Progenitor cell of endocrine pancreas (in vitro differentiated cells): ENCODE measurements at regions not wholly inside any gene's neighbourhood (a gene's known extent, or its start where the extent isn't known, plus 50 kb on each side); places are given as distances from the start of the nearest gene placed in this dataset.
"Not testable (repeated sequence)": the region's sequence is repeated elsewhere in the genome, so short reads cannot be mapped to it uniquely, and the experiment has no call there.

Experiments
- DNase-seq: peaks from one replicate; pipeline ENCODE4 v3.0.0; 2021; ENCODE audit warnings: low spot score; ENCODE audit not compliant: unreplicated experiment
- H3K27ac Mint-ChIP-seq: 2 replicates; pipeline ENCODE4 v1.8.0; 2021; ENCODE audit warnings: mild to moderate bottlenecking, moderate library complexity, mixed read lengths
- H3K27me3 Mint-ChIP-seq: 2 replicates; pipeline ENCODE4 v1.8.0; 2021; ENCODE audit warnings: mixed read lengths
- H3K36me3 Mint-ChIP-seq: 2 replicates; pipeline ENCODE4 v1.8.0; 2022; ENCODE audit warnings: mixed read lengths; ENCODE audit not compliant: insufficient read depth
- H3K4me1 Mint-ChIP-seq: 2 replicates; pipeline ENCODE4 v1.8.0; 2021; ENCODE audit warnings: low read depth, mixed read lengths
- H3K4me3 Mint-ChIP-seq: 2 replicates; pipeline ENCODE4 v1.8.0; 2021; ENCODE audit warnings: low read depth, mild to moderate bottlenecking, moderate library complexity, mixed read lengths
- H3K9me3 Mint-ChIP-seq: 2 replicates; pipeline ENCODE4 v1.8.0; 2021; ENCODE audit warnings: low read depth, mixed read lengths
- TF ChIP-seq, protein P1 (sequence below): fragments of 200-600 bp; sonication (generic); IDR thresholded peaks from one replicate; pipeline ENCODE4 v1.5.0; 2021; ENCODE audit warnings: antibody characterized with exemption, mild to moderate bottlenecking; ENCODE audit not compliant: unreplicated experiment

DNA sequence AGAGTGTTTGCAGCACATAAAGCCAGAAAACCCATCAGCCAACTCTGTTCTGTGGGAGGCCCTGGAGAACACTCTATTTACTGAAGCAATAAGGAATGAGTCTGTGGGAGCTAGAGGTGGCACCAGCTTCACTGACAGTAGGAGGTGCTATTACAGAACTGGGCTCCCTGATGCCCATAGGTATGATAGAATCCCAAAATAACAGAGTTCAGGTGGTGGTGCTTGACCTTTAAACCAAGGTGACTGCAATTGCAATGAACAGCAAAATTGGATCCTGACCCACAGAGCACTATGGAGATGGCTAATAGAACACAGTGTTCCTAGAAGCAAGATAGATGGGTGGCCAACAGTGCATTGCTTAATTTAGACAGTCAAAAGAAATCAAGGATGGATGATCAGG lies 95.4 kb upstream of the RNU6-1 start:
- DNase-seq, result no peak
- peaks cover 3% of the 10 kb centered on the region for H3K9me3 Mint-ChIP-seq
- TF ChIP-seq, protein P1, sequence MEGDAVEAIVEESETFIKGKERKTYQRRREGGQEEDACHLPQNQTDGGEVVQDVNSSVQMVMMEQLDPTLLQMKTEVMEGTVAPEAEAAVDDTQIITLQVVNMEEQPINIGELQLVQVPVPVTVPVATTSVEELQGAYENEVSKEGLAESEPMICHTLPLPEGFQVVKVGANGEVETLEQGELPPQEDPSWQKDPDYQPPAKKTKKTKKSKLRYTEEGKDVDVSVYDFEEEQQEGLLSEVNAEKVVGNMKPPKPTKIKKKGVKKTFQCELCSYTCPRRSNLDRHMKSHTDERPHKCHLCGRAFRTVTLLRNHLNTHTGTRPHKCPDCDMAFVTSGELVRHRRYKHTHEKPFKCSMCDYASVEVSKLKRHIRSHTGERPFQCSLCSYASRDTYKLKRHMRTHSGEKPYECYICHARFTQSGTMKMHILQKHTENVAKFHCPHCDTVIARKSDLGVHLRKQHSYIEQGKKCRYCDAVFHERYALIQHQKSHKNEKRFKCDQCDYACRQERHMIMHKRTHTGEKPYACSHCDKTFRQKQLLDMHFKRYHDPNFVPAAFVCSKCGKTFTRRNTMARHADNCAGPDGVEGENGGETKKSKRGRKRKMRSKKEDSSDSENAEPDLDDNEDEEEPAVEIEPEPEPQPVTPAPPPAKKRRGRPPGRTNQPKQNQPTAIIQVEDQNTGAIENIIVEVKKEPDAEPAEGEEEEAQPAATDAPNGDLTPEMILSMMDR, result no peak
- H3K27ac Mint-ChIP-seq, result no peak overlapping the region
- H3K27me3 Mint-ChIP-seq, result no peaks in the 10 kb centered on the region
- H3K36me3 Mint-ChIP-seq, result no peaks in the 10 kb centered on the region
- peaks cover 6% of the 10 kb centered on the region for H3K4me1 Mint-ChIP-seq
- H3K4me3 Mint-ChIP-seq, result no peak overlapping the region

DNA sequence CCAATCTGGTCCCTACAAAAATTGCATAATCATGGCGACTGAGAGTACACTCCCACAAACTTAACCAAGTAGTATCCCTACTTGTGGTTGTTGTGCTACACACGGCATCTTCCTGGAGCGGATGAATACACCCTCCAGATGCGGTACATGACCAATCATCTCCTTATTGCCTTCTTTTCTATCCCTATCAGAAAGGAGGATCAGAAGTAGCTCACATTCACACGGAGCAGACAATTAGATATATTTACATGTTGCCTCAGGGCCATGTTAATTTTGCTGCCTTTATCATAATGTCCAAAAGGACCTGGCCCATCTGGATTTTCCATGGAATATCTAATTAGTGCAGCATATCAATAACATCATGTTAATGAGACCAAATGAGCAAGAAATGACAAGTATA lies 96.4 kb upstream of the RNU6-1 start:
- H3K4me3 Mint-ChIP-seq, result no peak overlapping the region
- H3K27ac Mint-ChIP-seq, result no peak overlapping the region
- H3K27me3 Mint-ChIP-seq, result no peaks in the 10 kb centered on the region
- TF ChIP-seq, protein P1, result no peak
- H3K4me1 Mint-ChIP-seq, result peaks cover 9% of the 10 kb centered on the region
- H3K9me3 Mint-ChIP-seq, result peaks cover 8% of the 10 kb centered on the region
- DNase-seq, result no peak
- no peaks in the 10 kb centered on the region for H3K36me3 Mint-ChIP-seq

DNA sequence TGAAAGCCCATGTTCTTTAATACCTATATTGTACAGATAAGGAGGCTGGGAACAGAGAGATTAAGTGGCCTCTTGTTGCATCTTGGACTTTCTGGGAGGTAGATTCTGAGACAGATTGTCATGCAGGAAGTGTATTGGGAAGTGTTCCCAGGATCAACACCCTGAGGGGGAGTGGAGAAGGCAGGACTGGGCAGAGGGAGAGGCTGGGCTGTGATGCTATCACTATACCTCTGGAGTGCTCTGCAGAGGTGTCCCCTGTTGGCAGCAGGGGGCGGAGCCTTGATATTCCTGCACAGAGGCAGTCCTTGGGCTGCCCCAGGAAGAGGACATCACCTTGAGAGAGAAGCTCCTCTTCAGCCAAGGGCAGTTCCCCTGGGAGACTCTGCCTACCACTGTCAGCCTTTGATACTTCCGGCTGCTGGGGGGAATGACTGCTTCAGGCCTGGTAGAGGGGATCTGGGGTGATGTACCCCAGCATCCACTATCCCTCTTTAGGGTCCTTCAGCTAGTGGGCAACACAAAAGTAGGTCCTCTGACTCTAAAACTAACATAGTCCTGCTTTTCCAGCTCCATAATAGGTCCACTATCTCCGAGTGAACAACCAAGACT lies 97.4 kb upstream of the RNU6-1 start:
- H3K4me3 Mint-ChIP-seq, result no peak overlapping the region
- TF ChIP-seq, protein P1, result no peak
- no peak overlapping the region for H3K27ac Mint-ChIP-seq
- no peak for DNase-seq
- peaks cover 8% of the 10 kb centered on the region for H3K9me3 Mint-ChIP-seq
- H3K4me1 Mint-ChIP-seq, result peaks cover 13% of the 10 kb centered on the region
- H3K36me3 Mint-ChIP-seq, result no peaks in the 10 kb centered on the region
- no peaks in the 10 kb centered on the region for H3K27me3 Mint-ChIP-seq

DNA sequence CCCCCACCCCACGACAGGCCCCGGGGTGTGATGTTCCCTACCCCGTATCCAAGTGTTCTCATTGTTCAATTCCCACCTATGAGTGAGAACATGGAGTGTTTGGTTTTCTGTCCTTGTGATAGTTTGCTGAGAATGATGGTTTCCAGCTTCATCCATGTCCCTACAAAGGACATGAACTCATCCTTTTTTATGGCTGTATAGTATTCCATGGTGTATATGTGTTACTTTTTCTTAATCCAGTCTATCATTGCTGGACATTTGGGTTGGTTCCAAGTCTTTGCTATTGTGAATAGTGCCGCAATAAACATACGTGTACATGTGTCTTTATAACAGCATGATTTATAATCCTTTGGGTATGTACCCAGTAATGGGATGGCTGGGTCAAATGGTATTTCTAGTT lies 99.3 kb upstream of the RNU6-1 start:
- H3K27me3 Mint-ChIP-seq, H3K4me3 Mint-ChIP-seq, DNase-seq, H3K27ac Mint-ChIP-seq, H3K36me3 Mint-ChIP-seq, H3K9me3 Mint-ChIP-seq: not testable (repeated sequence)
- peaks cover 18% of the 10 kb centered on the region for H3K4me1 Mint-ChIP-seq

DNA sequence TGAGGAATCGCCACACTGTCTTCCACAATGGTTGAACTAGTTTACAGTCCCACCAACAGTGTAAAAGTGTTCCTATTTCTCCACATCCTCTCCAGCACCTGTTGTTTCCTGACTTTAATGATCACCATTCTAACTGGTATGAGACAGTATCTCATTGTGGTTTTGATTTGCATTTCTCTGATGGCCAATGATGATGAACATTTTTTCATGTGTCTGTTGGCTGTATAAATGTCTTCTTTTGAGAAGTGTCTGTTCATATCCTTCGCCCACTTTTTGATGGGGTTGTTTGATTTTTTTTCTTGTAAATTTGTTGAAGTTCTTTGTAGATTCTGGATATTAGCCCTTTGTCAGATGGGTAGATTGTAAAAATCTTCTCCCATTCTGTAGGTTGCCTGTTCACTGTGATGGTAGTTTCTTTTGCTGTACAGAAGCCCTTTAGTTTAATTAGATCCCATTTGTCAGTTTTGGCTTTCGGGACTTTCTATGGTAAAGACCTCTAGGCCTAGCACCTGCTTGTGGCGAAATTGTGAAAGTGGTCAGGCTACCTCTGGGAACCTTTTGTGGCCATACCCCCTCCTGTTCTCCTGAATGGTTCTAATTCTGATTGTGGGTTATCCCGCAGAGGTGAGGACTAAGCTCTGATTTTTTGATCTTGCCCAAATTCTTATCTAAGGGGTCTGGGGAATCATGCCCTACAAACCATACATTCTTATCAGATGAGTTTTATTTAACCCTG lies 99.9 kb upstream of the RNU6-1 start:
- not testable (repeated sequence) for DNase-seq
- peaks cover 19% of the 10 kb centered on the region for H3K4me1 Mint-ChIP-seq

DNA sequence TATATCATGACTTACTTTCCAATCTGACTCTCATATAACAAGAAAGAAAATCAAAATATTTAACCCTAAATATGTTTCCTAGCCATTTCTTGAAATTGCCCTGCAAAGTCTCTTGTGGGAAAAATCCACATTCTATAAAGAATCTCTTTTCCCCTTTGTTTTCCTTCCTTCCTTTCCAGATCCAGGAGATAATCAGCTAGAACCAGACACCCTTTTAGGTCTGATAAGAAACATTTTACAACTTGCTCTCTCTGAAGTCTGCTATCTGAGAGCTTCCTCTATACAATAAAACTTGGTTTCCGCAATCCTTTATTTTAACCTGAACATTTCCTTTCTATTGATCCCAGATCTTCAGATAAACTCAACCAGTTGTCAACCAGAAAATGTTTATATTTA lies 100.5 kb upstream of the RNU6-1 start:
- Mint-ChIP-seq H3K27ac (no peak overlapping the region), H3K9me3 (peaks cover 8% of the 10 kb centered on the region), H3K4me1 (peaks cover 21% of the 10 kb centered on the region), H3K4me3 (no peak overlapping the region), H3K27me3 (no peaks in the 10 kb centered on the region), H3K36me3 (no peaks in the 10 kb centered on the region)
- TF ChIP-seq, protein P1, result no peak
- no peak for DNase-seq

More for the DNA sequence above, 99.9 kb upstream of the RNU6-1 start:
- H3K4me3 Mint-ChIP-seq, H3K27ac Mint-ChIP-seq, H3K36me3 Mint-ChIP-seq, H3K27me3 Mint-ChIP-seq, H3K9me3 Mint-ChIP-seq: not testable (repeated sequence)
